ENCODE measurements at regions not wholly inside any gene's neighbourhood (a gene's known extent, or its start where the extent isn't known, plus 50 kb on each side); places are given as distances from the start of the nearest gene placed in this dataset.

GRCh38 chr1:216953495-216953894, 230.3 kb upstream of the ESRRG start:
- DNase-seq = no peak

GRCh38 chr1:216952864-216953263, 229.6 kb upstream of the ESRRG start:
- DNase-seq = no peak

GRCh38 chr1:216945538-216946080, 222.4 kb upstream of the ESRRG start:
- no peak for DNase-seq

- DNase-seq = no peak
These were observed 221.8 kb upstream of the ESRRG start for GRCh38 chr1:216944864-216945510.

GRCh38 chr1:216937491-216937890, 214.3 kb upstream of the ESRRG start:
- no peak for DNase-seq

GRCh38 chr1:216936779-216937178, 213.6 kb upstream of the ESRRG start:
- no peak for DNase-seq

- DNase-seq = no peak
These were observed 212.7 kb upstream of the ESRRG start for GRCh38 chr1:216935901-216936300.

- no peak for DNase-seq
These were observed 209.2 kb upstream of the ESRRG start for GRCh38 chr1:216932424-216932823.

- no peak for DNase-seq
These were observed 206.8 kb upstream of the ESRRG start for GRCh38 chr1:216929870-216930582.

- DNase-seq = no peak
These were observed 204.4 kb upstream of the ESRRG start for GRCh38 chr1:216927633-216928032.

GRCh38 chr1:216926720-216927510, 203.7 kb upstream of the ESRRG start:
- DNase-seq = no peak

GRCh38 chr1:216925962-216926625, 202.9 kb upstream of the ESRRG start:
- DNase-seq = no peak

GRCh38 chr1:216924732-216925131, 201.5 kb upstream of the ESRRG start:
- no peak for DNase-seq

GRCh38 chr1:216923601-216924000, 200.4 kb upstream of the ESRRG start:
- no peak for DNase-seq

- no peak for DNase-seq
These were observed 199.2 kb upstream of the ESRRG start for GRCh38 chr1:216922406-216922805.

GRCh38 chr1:216921866-216922265, 198.6 kb upstream of the ESRRG start:
- DNase-seq = no peak

- no peak for DNase-seq
These were observed 196.1 kb upstream of the ESRRG start for GRCh38 chr1:216919060-216919970.

GRCh38 chr1:216916890-216917438, 193.7 kb upstream of the ESRRG start:
- DNase-seq = no peak

- no peak for DNase-seq
These were observed 191.7 kb upstream of the ESRRG start for GRCh38 chr1:216914974-216915373.

- no peak for DNase-seq
These were observed 190.7 kb upstream of the ESRRG start for GRCh38 chr1:216913976-216914375.

- no peak for DNase-seq
These were observed 187.0 kb upstream of the ESRRG start for GRCh38 chr1:216910081-216910840.

Data from NCI-H2029 (cell line).